Uterus (tissue), 3 donors: ENCODE measurements at regions not wholly inside any gene's neighbourhood (a gene's known extent, or its start where the extent isn't known, plus 50 kb on each side); places are given as distances from the start of the nearest gene placed in this dataset.

Experiments used
- DNase-seq, 2 donors: peaks; one replicate each; pipeline ENCODE4 v3.0.0-alpha.2; 2019 to 2020
- H3K27ac ChIP-seq, 2 donors: fragments of 200-600 bp; sonication (generic); 1 replicate in 1 of 2; 2 replicates in 1 of 2; pipeline ENCODE4 v1.5.1; 2016 to 2018
- H3K27me3 ChIP-seq, 2 donors: fragments of 200-600 bp; sonication (generic); one replicate each; pipeline ENCODE4 v1.5.1; 2018 to 2019; ENCODE audit warnings: control low read depth in 1 of 2
- H3K36me3 ChIP-seq, 2 donors: fragments of 200-600 bp; sonication (generic); one replicate each; pipeline ENCODE4 v1.5.1; 2019; ENCODE audit warnings: control low read depth in 1 of 2
- H3K4me1 ChIP-seq, 2 donors: fragments of 200-600 bp; sonication (generic); one replicate each; pipeline ENCODE4 v1.5.1; 2018 to 2019; ENCODE audit warnings: control low read depth in 1 of 2
- H3K4me3 ChIP-seq, 2 donors: fragments of 200-600 bp; sonication (generic); 1 replicate in 1 of 2; 2 replicates in 1 of 2; pipeline ENCODE4 v1.5.1; 2018 to 2019; ENCODE audit warnings: mild to moderate bottlenecking in 1 of 2
- H3K9me3 ChIP-seq, 2 donors: fragments of 200-600 bp; sonication (generic); one replicate each; pipeline ENCODE4 v1.5.1; 2019; ENCODE audit warnings: control low read depth in 1 of 2
- CTCF ChIP-seq, 4 experiments: fragments of 200-600 bp in 2 of 4; fragments of 450-650 bp in 2 of 4; sonication (generic) in 2 of 4; IDR thresholded peaks; one replicate each; pipeline ENCODE4 v1.5.1; 2016 to 2019; ENCODE audit warnings: antibody characterized with exemption in 4 of 4, mild to moderate bottlenecking in 2 of 4, moderate library complexity in 1 of 4
- POLR2A ChIP-seq, 2 donors: fragments of 450-650 bp; IDR thresholded peaks; one replicate each; pipeline ENCODE4 v1.6.1; 2016; ENCODE audit warnings: antibody characterized with exemption in 2 of 2, mild to moderate bottlenecking in 1 of 2, moderate library complexity in 1 of 2
- intact Hi-C: fragments of 100-400 bp; cut with DNase I; formaldehyde crosslinking; loops from one replicate; pipeline ENCODE4 v1.15.1; 2023; ENCODE audit warnings: low total_unique reads
- donor health status: DM: yes; HTN: yes; CAD: no.

GRCh38 chr5:85182344-85182743 is 797.7 kb upstream of the EDIL3 start:
- DNase-seq, result no peak
- TF ChIP-seq CTCF (IDR thresholded peaks at IDR 0.05) (no peak), POLR2A (IDR thresholded peaks at IDR 0.05) (no peak)

GRCh38 chr5:85204289-85204688 is 819.6 kb upstream of the EDIL3 start:
- no peaks in the 10 kb centered on the region for H3K27me3 ChIP-seq
- intact Hi-C loops, result no loop called here

More at GRCh38 chr5:85182344-85182743, 797.7 kb upstream of the EDIL3 start:
- H3K27me3 ChIP-seq, result no peaks in the 10 kb centered on the region
- H3K27ac ChIP-seq, result no peak overlapping the region
- no peaks in the 10 kb centered on the region for H3K9me3 ChIP-seq
- H3K4me3 ChIP-seq, result no peak overlapping the region
- H3K36me3 ChIP-seq, result no peaks in the 10 kb centered on the region
- H3K4me1 ChIP-seq, result no peaks in the 10 kb centered on the region
- intact Hi-C loops, result no loop called here

DNA sequence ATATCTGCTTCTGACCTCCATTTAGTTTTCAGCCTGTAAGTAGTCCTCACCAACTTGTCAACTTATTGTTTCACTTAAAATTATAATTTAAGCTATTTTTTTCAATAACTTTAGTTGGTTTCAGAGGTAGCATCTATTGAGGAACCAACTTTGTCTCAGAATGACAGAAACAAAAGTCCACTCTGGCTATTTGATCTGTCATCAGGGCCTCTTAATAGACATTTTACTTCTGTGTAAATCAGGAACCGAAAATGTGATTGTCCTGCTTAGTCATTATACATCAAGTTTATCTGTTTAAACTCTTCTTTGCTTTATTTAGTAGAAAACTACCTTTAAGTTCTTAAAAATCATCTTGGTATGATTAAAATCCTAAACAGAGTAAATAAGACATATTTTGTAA is 820.8 kb upstream of the EDIL3 start:
- intact Hi-C loops, result no loop called here
- Histone ChIP-seq H3K27me3 (no peaks in the 10 kb centered on the region), H3K9me3 (no peaks in the 10 kb centered on the region), H3K4me1 (no peaks in the 10 kb centered on the region), H3K4me3 (no peak overlapping the region), H3K36me3 (no peaks in the 10 kb centered on the region), H3K27ac (no peak overlapping the region)
- DNase-seq, result no peak
- TF ChIP-seq CTCF (IDR thresholded peaks at IDR 0.05), result no peak
- no peak for TF ChIP-seq POLR2A (IDR thresholded peaks at IDR 0.05)

More at GRCh38 chr5:85204289-85204688, 819.6 kb upstream of the EDIL3 start:
- Histone ChIP-seq H3K27ac (no peak overlapping the region), H3K4me3 (no peak overlapping the region), H3K9me3 (no peaks in the 10 kb centered on the region), H3K4me1 (no peaks in the 10 kb centered on the region), H3K36me3 (no peaks in the 10 kb centered on the region)
- no peak for DNase-seq
- TF ChIP-seq POLR2A (IDR thresholded peaks at IDR 0.05) (no peak), CTCF (IDR thresholded peaks at IDR 0.05) (no peak)

DNA sequence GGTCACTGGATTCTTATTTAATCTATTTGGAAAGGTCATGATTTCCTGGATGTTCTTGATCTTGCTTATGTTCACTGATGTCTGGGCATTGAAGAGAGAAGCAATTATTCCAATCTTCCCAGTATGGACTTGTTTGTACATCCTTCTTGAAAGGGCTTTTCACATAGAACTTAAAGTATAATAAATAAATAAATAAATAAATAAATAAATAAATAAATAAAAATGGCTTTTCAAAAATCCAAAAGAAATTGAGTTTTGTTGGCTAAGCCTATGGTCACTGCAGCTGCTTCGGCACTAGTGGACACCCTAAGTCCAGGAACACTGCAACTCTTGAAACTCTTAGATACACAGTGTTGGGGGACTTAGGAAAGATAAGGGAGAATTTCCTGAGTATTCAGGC is 840.7 kb upstream of the EDIL3 start:
- TF ChIP-seq CTCF (IDR thresholded peaks at IDR 0.05) (no peak), POLR2A (IDR thresholded peaks at IDR 0.05) (no peak)
- Histone ChIP-seq H3K27ac (no peak overlapping the region), H3K36me3 (no peaks in the 10 kb centered on the region), H3K4me1 (no peaks in the 10 kb centered on the region), H3K4me3 (no peak overlapping the region), H3K9me3 (no peaks in the 10 kb centered on the region), H3K27me3 (no peaks in the 10 kb centered on the region)
- intact Hi-C loops, result no loop called here
- no peak for DNase-seq

DNA sequence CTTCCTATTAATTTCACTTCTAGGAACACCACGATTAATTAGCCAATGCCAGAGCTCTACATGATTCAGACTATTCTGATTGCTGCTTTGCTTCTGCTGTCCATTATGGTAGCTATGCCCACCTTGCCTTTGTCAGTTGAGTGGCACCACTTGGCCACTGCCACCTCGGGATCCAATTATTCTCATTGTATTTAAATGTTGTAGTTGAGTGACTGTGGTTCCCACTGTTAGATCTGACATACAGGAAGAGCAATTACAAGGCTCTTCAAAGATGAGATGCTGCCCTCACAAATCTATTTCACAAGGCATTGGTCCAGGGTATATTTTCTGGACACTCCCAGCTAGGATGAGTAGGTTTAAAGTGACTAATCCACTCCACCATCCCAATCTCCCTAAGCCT is 864.5 kb upstream of the EDIL3 start:
- no peaks in the 10 kb centered on the region for H3K9me3 ChIP-seq
- intact Hi-C loops, result no loop called here
- H3K27me3 ChIP-seq, result no peaks in the 10 kb centered on the region
- DNase-seq, result no peak
- TF ChIP-seq CTCF (IDR thresholded peaks at IDR 0.05) (no peak), POLR2A (IDR thresholded peaks at IDR 0.05) (no peak)
- H3K36me3 ChIP-seq, result no peaks in the 10 kb centered on the region
- no peak overlapping the region for H3K27ac ChIP-seq
- no peak overlapping the region for H3K4me3 ChIP-seq
- no peaks in the 10 kb centered on the region for H3K4me1 ChIP-seq
